GM03348 (cell line): ENCODE measurements at regions not wholly inside any gene's neighbourhood (a gene's known extent, or its start where the extent isn't known, plus 50 kb on each side); places are given as distances from the start of the nearest gene placed in this dataset.
A peak's percentile ranks its signal among the peaks of the same experiment; 100 is the strongest.

ENCODE experiments used
- DNase-seq: peaks from one replicate; pipeline ENCODE4 v3.0.0; 2012; ENCODE audit warnings: low spot score

DNA sequence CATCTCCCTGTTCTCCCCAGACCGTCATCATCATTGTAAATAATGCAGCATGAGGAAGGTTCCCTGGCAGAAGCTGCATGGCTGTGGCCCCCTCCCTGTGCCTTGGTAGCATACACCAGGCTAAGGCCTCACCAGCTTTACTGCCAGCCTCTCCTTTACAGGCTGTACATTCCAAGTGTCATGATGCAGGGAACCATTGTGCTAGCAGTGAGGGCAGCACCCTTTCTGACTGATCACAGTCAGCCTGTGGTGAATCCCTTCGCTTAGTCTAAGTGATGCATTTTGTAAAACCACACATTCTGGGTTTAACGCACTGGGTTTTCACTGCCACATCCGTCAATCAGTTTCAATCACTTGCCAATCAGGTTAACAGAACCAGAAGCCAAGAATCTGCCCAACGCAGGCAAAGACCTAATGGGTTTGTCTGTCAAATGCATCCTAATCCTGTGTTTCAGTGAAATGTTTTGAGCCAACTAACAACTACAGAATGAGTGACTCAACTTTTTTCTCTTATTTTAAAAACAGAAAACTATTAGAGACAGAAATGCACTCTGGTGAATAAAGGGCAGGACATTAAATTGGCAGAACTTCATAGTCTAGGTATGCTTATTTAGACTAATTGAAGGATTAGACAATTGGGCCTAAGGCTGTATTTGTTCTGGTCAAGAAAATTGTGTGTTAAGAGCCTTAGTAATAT lies 225.9 kb upstream of the DPH6 start:
- no peak for DNase-seq

DNA sequence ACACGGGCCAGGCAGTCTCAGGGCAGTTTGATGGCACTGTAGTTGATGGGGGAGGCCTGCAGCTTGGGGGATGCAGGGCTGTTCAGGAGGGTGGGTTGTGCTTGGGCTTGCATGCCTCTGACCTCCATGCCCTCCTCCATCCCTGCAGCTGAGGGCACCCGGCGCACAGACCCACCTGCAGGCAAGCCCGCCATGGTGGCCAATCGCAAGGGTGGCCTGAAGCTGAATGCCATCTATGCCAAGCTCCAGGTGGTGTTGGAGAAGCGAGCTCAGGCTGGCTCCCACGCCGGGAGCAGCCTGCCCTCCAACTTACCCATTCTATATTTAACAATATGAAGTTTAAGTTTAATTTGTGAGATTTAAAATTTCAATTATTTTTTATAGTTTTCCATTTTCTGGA lies 228.7 kb upstream of the DPH6 start:
- DNase-seq, result no peak

DNA sequence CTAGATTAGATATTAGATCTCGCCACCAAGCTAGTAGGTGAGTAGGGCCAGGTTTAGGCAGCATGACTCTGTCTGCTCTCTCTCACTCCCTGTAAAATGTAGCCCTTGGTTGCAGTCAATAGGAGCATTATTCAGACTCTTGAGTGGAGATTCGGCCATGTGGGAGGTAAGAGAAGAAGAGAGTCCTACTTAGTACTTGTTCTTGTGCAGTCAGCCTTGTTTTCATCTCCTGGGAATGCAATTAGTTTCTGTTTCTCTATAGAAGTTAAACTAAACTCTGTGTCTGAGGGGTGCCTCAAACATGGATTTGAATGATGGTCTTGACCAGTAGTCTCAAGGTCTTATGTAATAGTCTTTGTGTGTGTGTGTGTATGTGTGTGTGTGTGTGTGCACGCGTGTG lies 229.5 kb upstream of the DPH6 start:
- no peak for DNase-seq

DNA sequence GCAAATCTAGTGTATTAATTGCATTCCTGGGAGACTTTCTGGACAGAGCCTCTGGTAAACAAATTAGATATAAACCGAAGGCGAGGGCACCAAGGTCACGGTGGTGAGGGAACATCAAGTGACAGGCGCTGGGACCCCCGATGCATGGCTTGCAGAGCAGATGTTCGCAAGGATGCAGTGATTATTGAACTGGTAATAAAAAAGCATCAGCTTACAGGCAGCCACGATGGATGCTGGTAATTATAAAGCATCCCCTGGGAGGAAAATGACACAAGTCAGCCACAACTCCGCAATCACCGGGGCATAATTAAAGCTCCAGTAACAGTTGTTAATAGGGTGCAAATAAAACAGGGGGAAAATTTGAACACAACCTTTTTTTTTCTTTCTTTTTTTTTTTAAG lies 231.1 kb upstream of the DPH6 start:
- DNase-seq, result no peak

DNA sequence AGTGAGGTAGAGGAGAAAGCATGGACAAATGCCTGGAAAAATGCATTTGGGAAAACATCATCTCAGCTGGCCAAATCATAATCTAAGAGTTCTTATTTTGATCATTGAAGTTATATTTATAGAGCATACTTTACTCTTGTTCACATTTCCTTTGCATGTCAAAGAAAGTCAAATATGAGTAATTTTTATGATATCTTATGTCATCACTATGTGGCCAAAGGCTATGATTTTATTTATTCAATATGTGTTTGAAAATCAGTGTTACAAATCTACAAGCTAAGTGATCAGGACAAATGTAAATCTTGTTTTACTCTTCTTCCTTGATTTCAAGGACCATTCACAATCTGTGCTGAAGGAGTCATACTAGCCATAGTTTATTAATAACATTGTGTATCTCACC lies 237.2 kb upstream of the DPH6 start:
- no peak for DNase-seq

DNA sequence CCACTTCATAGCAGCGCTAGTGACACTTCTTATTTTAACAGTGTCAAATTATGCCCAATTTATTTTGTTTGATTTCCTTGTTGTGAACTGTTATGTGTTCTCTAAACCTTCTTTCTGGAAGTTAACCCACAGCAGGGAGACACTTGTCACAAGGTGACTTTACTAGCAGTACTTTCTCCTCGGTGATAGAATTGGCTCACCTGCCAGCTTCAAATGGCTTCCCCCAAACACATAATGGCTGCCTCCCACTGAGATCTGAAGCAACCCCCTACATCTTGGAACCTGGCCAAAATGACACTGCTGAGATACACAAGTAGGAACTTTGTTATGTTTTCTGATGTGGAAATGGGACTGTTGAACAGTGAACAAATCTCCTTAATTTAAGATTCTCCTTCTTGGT lies 238.8 kb upstream of the DPH6 start:
- DNase-seq, result no peak

DNA sequence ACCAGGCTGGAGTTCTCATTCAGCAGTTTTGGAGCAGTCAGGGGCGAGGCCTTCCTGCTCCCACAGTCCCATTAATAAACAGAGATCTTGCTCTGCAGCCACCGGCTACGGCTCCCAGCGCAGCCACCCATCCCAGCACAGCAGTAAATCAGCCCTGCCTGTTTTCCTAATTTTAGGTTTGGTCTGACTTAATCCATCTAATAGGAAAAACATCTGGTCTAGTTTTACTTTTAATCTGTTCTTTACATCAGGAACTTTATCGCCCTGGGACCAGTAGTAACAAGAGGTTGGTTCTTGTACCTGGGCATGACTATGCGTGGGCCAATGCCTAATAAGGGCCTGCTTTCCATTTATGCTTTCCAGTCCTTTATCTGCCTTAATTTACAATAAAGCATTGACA lies 264.0 kb upstream of the DPH6 start:
- no peak for DNase-seq

DNA sequence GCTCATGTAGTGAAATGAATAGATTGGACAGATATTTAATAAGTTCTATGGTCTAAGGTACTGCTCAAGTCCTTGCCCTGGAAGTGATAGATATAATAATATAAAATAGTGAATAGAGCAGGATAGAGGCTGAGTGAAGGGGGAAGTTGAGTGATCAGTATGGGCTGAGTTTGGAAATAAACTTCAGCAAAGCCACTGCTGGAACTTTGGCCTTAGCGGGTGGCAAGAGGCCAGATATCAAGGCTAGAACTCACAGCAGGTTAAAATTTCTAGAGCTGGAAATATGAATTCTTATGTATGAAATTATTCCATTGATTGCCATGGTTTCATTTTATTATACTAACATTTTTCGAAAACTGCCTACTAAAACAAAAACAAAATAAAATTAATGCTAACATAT lies 267.6 kb upstream of the DPH6 start:
- no peak for DNase-seq

DNA sequence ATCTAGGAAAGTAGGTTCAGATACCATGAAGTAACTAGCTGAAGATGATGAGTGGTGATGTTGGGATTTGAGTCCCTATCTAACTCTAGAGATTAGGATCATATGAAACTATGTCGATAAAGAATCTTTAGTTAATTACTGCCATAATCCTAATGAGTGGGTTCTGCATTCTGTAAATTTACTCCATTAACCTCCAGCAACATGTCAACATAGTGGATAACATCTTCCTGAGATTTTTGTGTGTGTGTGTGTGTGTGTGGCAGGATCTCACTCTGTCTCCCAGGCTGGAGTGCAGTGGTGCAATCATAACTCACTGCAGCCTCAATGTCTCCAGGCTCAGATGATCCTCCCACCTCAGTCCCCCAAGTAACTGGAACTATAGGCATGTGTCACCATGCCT lies 272.9 kb upstream of the DPH6 start:
- DNase-seq, result no peak

DNA sequence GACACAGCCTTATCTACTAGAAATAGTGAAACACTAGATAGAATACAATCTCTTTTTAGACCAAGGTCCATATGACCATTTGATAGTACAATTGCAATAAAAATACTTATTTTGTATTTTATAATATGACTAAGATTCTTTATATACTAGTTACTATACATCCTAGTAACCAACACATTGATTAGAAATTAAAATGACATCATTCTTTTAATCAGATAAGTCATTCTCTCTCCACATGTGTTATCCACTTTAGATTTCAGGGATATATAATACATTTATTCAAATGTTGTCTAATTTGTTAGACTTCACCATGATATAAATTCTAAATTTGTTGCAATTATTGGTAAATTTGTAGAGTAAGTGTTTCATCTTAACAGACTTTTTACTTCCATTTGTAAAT lies 276.2 kb upstream of the DPH6 start:
- DNase-seq, result no peak

DNA sequence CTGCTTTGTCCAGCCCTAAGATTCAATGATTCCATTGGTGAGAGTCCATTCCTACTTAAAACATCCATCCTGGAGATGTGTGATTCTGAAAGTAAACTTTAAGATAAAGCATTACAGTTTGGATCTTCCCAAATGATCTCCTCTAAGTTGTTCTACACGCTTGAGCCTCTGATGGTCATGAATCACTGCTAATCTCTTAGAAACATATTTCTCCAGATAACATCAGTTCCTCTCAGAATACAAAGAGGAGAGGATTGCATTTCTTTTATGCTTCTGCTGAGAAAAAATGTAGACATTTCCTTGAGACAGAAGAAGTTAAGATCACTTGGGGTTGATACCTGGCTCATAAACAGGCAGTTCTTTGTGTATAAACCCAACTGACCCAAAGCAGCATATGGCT lies 281.2 kb upstream of the DPH6 start:
- no peak for DNase-seq

DNA sequence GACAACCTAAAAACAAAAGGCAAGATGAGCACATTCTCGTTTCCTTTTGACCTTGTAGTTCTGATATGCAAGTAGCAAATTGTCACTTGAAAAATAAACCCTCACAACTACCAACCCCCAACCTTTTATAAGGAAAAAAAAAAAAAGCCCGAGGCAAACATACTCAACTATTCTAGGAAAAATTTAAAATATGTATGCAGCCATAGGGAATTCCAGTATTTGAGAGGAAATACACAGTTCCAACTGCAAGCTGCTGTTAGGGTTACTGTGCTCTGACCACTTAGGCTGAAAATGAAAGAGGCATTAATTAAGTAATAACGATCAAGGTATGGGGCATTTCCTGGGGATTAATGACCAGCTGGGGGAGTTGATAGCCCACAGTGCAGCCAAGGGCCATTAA lies 281.9 kb upstream of the DPH6 start:
- DNase-seq, result peak; percentile 4

DNA sequence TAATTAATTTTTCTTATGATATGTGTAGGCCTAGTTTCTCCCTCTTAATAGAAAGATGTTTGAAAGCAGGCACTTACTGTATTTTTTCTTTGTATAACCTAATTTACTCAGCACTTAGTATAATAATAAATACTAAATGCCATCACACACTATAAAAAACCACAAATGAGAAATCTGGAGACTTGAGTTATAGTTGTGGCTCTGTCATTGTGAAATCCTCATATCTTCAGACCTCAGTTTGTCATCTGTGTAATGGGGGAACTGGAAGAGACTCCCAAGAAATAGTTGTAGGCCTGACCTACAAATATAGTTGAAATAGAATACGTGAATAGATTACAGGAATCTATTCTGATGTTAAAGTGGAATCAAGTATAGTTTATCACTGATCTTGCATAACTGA lies 287.6 kb upstream of the DPH6 start:
- DNase-seq, result no peak

DNA sequence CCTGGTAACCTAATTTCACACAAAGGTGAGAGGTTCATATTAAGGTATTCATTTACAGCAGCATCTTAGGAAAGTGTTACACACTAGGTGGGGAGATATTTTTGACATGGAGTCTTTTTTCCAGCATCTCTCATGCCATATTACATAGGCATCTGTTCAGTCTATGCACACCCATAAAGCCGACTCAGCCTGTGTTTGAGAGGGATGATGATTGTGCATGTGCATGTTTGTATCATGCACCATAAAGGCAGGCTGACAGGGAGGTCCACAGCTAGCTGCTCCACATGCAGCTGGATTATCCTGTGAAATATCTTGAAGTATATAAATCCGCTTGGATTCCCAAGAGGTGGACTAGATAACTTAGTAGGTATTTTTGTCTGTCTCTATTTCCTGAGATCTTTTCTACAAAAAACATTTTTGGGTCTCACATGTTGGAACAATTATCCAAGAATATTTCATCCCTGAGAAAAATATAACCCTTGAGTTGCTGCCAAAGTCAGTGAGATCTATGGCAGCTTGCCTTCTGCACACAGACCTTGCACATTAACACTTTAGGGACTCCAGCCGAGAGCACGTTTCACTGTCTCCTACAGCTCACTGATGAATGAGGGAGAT lies 288.4 kb upstream of the DPH6 start:
- DNase-seq, result no peak

DNA sequence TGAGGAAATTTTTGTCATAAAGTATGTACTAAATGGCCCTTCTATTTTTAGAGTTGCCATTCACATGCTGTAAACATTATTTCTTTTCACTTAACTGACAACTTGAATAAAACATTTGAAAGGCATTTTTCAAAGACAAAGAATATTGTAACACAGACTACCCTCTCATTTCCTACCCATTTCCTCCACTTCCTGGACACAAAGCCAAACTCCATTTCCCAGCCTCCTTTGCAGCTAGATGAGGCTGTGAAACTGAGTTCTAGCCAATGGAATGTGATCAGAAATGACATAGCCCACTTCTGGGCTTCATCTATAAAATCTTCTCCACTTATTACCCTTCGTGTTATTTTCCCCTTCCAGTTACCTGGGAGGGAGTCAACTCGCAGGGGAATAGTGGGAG lies 288.9 kb upstream of the DPH6 start:
- DNase-seq, result no peak

DNA sequence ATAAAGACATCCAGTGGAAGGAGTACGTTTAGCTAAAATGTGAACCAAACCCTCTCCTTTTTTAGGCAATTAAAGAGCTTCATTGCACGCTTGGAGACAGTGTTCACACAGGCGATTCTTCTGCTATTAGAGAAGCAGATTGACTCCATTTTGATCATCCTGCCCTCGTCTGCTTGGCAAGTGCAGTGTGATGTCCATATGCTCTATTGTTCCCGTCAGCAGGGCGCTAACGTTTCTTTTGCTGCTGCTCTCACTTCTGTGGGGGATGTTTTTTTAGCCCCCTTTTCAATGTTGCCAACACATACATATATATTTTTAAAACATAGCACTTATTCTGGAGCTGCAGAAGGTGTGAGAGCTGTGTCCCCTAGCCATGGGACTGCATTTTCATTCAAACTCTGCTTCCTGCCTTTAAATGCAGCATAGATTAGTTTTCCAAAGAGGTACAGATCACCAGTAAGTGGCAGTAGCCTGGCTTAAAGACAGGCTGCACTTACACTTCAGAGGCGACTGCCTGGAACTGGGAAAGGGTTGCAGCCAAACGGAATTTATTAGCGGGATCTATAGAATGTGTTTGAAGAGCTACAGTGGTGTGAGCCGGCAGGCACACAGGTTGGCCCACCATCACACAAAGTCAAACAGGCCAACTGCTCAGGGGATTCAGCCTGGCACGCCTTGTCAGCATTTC lies 292.6 kb upstream of the DPH6 start:
- DNase-seq, result no peak

DNA sequence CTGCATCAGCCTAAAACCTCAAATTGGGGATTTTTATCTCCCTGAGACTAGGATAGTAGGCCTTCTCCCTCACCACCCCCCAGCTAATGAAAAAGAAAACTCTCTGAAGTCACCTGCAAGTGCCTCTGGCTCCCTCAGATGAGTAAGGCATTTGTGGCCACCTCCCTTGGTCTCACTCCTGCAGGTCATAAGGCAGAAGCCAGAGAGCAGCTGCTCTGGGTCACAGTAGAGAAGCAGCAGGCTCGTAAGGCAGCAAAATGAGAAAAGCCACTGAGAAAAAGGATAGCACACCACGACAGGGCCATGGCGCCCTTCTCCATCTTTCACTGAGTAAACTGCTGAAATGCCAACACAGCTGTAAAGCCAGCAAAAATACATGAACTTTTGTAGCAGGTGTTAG lies 296.7 kb upstream of the DPH6 start:
- DNase-seq, result no peak

DNA sequence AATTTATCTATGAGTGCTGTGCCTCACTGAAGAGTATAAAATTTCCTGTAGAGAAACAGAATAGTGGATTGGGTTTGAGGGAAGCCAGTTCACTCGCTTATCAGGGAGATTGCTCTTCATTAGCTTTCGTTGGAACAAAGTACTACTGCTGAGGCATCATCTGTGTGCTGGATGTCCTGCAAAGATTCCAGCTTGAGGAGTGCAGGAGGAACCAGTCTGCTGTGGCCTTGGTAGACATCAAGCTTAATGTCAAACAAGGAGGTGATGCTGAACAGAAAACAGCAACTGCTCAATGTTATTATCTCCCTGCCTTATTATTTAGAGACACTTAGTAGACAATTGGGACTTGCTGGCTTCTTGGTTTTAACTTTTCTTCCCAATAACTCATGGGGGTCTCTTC lies 297.5 kb upstream of the DPH6 start:
- DNase-seq, result no peak

DNA sequence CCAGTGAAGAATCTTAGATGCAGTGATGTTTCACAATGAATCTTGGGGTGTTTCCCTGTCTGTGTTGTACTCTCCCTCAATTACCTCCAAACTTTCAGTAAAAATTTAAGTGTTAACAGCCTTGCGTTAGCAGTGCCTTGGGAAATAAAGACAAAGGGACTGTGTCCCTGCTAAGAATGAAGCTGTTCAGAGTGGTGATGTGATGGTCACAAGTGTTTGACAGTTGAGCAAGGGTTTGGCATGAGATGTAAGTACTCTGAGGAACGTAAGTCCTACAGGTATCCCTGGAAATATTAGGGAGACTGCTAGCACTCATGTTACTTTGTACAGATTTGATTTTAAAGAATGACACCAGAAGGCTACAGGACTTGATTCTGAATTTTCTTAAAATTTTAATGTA lies 304.3 kb upstream of the DPH6 start:
- no peak for DNase-seq

DNA sequence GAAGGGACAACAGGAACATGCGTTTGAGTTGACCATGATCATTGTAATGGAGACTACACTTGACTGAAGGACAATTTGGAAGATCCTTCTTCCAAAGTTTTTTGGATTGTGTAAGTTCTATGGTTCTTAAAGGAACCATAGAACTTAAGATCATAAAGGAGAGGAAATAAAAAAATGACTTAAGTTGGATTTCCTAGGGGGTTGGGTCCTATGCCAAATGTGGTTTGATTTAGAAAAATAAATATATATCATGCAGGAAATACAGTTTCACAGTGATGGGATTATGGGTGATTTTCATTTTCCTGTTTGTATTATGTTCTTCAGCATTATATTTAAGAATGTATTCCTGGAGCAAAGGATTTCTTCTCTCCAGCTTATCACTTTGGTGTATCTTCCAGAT lies 305.5 kb upstream of the DPH6 start:
- DNase-seq, result no peak

DNA sequence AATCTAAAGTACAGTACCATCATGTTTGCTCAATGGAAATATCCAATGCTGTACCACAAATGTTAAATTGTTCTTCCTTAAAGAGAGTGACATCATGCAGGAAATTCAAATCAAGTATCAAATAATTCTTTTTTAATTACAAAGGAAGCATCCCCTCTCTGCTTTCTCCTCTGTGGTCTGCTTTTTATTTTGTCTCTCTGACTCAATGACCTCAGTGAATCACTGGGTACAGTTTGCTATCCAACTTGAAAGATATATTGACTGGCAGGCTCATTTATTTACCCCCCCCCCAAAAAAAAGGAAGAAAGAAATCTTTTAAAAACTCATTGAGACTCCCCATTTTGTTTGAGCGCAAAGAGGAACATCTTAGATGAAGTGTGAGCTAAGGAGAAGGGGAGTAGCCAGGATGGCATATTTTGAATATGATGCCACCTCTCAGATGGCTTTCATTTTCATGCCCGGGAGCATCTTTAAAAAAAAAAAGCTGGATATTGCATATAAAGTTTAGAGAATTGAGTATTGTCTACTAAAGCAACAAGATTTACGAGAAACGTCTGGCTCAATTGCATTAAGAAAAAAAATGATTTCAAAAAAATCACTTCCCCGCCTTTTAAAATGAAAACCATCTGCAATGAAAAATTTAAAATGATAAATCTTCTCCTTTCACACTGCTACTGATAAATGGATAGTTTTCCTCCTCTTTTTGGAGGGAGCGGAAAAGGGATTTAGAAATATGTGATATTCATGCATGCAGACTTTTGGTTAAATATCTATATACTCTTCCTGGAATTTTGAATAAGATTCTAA lies 307.1 kb upstream of the DPH6 start:
- peak; percentile 9 for DNase-seq

DNA sequence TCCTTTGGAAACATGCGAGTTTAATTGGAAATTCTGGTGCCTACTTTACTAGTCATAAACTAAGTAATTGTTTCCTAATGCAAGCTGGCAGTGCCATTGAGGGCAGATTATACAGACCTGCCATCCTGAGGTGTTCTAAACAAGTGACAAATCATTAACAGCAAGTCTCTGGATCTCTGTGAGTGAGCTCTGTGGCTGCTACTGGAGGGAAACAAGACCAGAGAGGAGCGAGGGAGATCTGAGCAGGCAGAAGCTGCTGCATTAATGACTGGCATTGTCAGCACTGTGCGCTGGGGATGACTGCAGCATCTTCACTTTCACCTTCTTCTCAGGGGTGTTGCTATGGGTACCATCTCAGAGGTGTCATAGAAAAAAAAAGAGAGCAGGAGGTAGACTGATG lies 308.4 kb upstream of the DPH6 start:
- DNase-seq, result no peak
